ENCODE measurements at regions not wholly inside any gene's neighbourhood (a gene's known extent, or its start where the extent isn't known, plus 50 kb on each side); places are given as distances from the start of the nearest gene placed in this dataset.
A peak's percentile ranks its signal among the peaks of the same experiment; 100 is the strongest.

DNA sequence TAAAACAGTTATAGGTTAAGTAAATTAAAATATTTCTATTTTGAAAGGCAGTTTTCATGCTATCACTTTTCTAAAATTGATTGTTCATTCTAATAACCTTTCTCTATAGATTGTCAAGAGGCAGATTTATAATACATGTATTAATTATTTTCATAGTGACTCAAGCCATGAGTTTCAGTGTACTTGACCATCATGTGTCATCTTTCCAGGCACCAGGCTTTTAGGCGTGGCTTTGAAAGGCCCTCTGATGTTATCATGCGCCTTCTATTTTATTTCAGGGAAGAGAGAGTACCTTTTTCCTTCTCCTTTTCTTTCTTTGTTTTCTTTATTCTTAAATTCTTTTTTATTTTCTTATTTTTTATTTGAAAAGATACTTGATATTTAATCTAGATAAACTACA is 128.3 kb upstream of the ETAA1 start:
- H3K4me1 ChIP-seq (ENCODE audit: control insufficient read depth, extremely low read depth, insufficient read depth, low read length): peaks cover 11% of the 10 kb centered on the region
- dilution Hi-C loops (cut with MboI; ENCODE audit: extremely low pct_ligation_motif_present, low sequenced_read_pairs) (no loop called here), intact Hi-C loops (cut with micrococcal nuclease) (no loop called here)
- H2AFZ ChIP-seq (ENCODE audit: low read depth, low read length): no peak overlapping the region
- no peaks in the 10 kb centered on the region for H3K36me3 ChIP-seq (ENCODE audit: control insufficient read depth in 2 of 2, extremely low read depth in 1 of 2, insufficient read depth in 2 of 2, low read length in 2 of 2)
- no peak overlapping the region for H3K9ac ChIP-seq (replicated peaks; ENCODE audit: extremely low read depth, insufficient read depth, low read length)
- no peak overlapping the region for H3K4me3 ChIP-seq (replicated peaks in 1 of 3; ENCODE audit: insufficient read depth in 1 of 3, low read depth in 1 of 3, low read length in 3 of 3)
- H3K4me2 ChIP-seq (ENCODE audit: insufficient read depth, low read length): no peak overlapping the region
- no peaks in the 10 kb centered on the region for H4K20me1 ChIP-seq (replicated peaks; ENCODE audit: control insufficient read depth, extremely low read depth, insufficient read depth, low read length)
- DNase-seq (ENCODE audit: low read depth, low spot score) (peak; percentile 13), FAIRE-seq (no peak)
- no peaks in the 10 kb centered on the region for H3K27me3 ChIP-seq (ENCODE audit: control insufficient read depth in 2 of 2, insufficient read depth in 2 of 2, low read length in 2 of 2)
- ChIA-PET POLR2A (no interaction called here), CTCF (no interaction called here)
- no peaks in the 10 kb centered on the region for H3K9me3 ChIP-seq (replicated peaks; ENCODE audit: control insufficient read depth, insufficient read depth, low read length)
- no peaks in the 10 kb centered on the region for H3K79me2 ChIP-seq (ENCODE audit: control insufficient read depth, insufficient read depth, low read length)
- no peak overlapping the region for H3K27ac ChIP-seq (ENCODE audit: insufficient read depth, low read depth, low read length)
- no peaks in the 10 kb centered on the region for H3K9me1 ChIP-seq (replicated peaks; ENCODE audit: control insufficient read depth, extremely low read depth, insufficient read depth, low read length)
- no TSS peak for BruUV-seq (replicated peaks)
- TF ChIP-seq CTCF (IDR thresholded peaks at IDR 0.05; ENCODE audit: extremely low read depth in 1 of 2, insufficient read depth in 1 of 2, low read depth in 1 of 2, low read length in 2 of 2): no peak
- TF ChIP-seq EZH2 (IDR thresholded peaks at IDR 0.05; ENCODE audit: borderline replicate concordance, low read depth, low read length, severe bottlenecking): no peak
- TF ChIP-seq FOS (IDR thresholded peaks at IDR 0.05; ENCODE audit: borderline replicate concordance, insufficient read depth, low read length): peak; percentile 40
- TF ChIP-seq POLR2AphosphoS5 (IDR thresholded peaks at IDR 0.05; ENCODE audit: insufficient read depth, low read depth, low read length): no peak
- TF ChIP-seq GATA2 (IDR thresholded peaks at IDR 0.05; ENCODE audit: insufficient read depth, insufficient read length, low read depth, low read length): peak; percentile 74

DNA sequence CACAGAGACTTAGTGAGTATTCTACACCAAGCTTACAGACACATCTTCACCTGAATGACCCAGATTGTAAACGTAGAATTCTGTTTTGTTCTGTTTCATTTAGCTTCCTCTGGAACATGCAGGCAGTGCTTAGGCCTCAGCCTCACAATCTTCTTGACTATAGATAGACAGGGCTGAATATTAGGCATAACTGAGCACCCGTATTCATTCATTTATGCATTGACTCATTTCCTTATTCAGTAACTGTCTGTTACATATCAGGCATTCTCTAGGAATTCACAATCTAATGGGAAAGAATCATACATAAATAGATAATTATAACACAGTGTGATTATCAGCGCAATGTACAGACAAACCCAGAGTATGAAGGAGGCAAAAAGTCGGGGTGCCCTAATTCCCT is 124.9 kb upstream of the ETAA1 start:
- Histone ChIP-seq H3K9ac (replicated peaks; ENCODE audit: extremely low read depth, insufficient read depth, low read length) (no peak overlapping the region), H3K4me1 (ENCODE audit: control insufficient read depth, extremely low read depth, insufficient read depth, low read length) (peaks cover 11% of the 10 kb centered on the region), H3K27me3 (ENCODE audit: control insufficient read depth in 2 of 2, insufficient read depth in 2 of 2, low read length in 2 of 2) (no peaks in the 10 kb centered on the region), H3K4me3 (replicated peaks in 1 of 3; ENCODE audit: insufficient read depth in 1 of 3, low read depth in 1 of 3, low read length in 3 of 3) (no peak overlapping the region), H3K9me1 (replicated peaks; ENCODE audit: control insufficient read depth, extremely low read depth, insufficient read depth, low read length) (no peaks in the 10 kb centered on the region), H4K20me1 (replicated peaks; ENCODE audit: control insufficient read depth, extremely low read depth, insufficient read depth, low read length) (no peaks in the 10 kb centered on the region), H3K27ac (ENCODE audit: insufficient read depth, low read depth, low read length) (no peak overlapping the region), H2AFZ (ENCODE audit: low read depth, low read length) (no peak overlapping the region), H3K4me2 (ENCODE audit: insufficient read depth, low read length) (no peak overlapping the region), H3K36me3 (ENCODE audit: control insufficient read depth in 2 of 2, extremely low read depth in 1 of 2, insufficient read depth in 2 of 2, low read length in 2 of 2) (no peaks in the 10 kb centered on the region), H3K79me2 (ENCODE audit: control insufficient read depth, insufficient read depth, low read length) (no peaks in the 10 kb centered on the region), H3K9me3 (replicated peaks; ENCODE audit: control insufficient read depth, insufficient read depth, low read length) (no peaks in the 10 kb centered on the region)
- FAIRE-seq (peak; percentile 43), DNase-seq (ENCODE audit: low read depth, low spot score) (peak; percentile 27)
- no TSS peak for BruUV-seq (replicated peaks)
- dilution Hi-C loops (cut with MboI; ENCODE audit: extremely low pct_ligation_motif_present, low sequenced_read_pairs) (no loop called here), intact Hi-C loops (cut with micrococcal nuclease) (no loop called here)
- CTCF ChIA-PET: interaction anchor here (1.3 kb wide), 1 partner anchor 11 kb away, joined by 3 read pairs; no protein-coding TSS in a partner anchor
- POLR2A ChIA-PET: no interaction called here
- TF ChIP-seq CTCF (IDR thresholded peaks at IDR 0.05; ENCODE audit: extremely low read depth in 1 of 2, insufficient read depth in 1 of 2, low read depth in 1 of 2, low read length in 2 of 2) (no peak), GATA2 (IDR thresholded peaks at IDR 0.05; ENCODE audit: insufficient read depth, insufficient read length, low read depth, low read length) (no peak), POLR2A (IDR thresholded peaks at IDR 0.05; ENCODE audit: low read depth, low read length) (no peak), FOS (IDR thresholded peaks at IDR 0.05; ENCODE audit: borderline replicate concordance, insufficient read depth, low read length) (peak; percentile 50)

Data from endothelial cell of umbilical vein (primary cell).